H7 (cell line): ENCODE measurements at regions not wholly inside any gene's neighbourhood (a gene's known extent, or its start where the extent isn't known, plus 50 kb on each side); places are given as distances from the start of the nearest gene placed in this dataset.
"Not testable (repeated sequence)": the region's sequence is repeated elsewhere in the genome, so short reads cannot be mapped to it uniquely, and the experiment has no call there.

Experiments used
- DNase-seq: peaks from one replicate; pipeline ENCODE4 v3.0.0; 2012
- H3K27me3 ChIP-seq: 2 replicates; pipeline ENCODE4 v1.6.0; 2011; ENCODE audit warnings: mild to moderate bottlenecking, low read length; ENCODE audit not compliant: control insufficient read depth, insufficient read depth
- H3K36me3 ChIP-seq: replicated peaks from 2 replicates; pipeline ENCODE4 v1.5.1; 2011; ENCODE audit warnings: low read length; ENCODE audit not compliant: control insufficient read depth, insufficient read depth
- H3K4me3 ChIP-seq: 2 replicates; pipeline ENCODE4 v1.5.1; 2011; ENCODE audit warnings: low read depth, mild to moderate bottlenecking, control low read depth, low read length, moderate library complexity; ENCODE audit not compliant: insufficient read depth

DNA sequence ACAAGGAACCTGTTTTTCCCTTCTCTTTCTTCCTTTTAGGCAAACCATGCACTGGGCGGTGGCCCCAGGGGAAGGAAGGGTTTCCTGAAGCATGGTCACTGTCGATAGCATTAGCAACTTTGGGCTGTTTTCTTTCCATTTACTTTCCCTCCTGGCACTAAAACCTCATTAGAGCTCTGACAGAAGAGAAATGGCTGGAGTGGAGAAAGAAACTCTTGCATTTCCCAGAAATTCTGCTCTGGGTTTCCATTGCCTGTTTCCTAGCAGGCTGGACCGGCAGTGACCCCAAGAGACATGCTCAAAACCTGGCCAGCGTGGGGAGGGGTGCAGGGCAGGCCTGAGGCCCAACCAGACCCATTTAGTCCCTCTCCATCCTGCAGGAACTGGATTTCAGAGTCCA lies 230.7 kb upstream of the CCL2 start:
- Histone ChIP-seq H3K27me3 (no peaks in the 10 kb centered on the region), H3K36me3 (no peaks in the 10 kb centered on the region), H3K4me3 (no peak overlapping the region)
- DNase-seq: no peak

- Histone ChIP-seq H3K36me3 (no peaks in the 10 kb centered on the region), H3K4me3 (no peak overlapping the region), H3K27me3 (no peaks in the 10 kb centered on the region)
- peak; percentile 16 for DNase-seq
Measured at GRCh38 chr17:34024806-34025551, 230.1 kb upstream of the CCL2 start.

DNA sequence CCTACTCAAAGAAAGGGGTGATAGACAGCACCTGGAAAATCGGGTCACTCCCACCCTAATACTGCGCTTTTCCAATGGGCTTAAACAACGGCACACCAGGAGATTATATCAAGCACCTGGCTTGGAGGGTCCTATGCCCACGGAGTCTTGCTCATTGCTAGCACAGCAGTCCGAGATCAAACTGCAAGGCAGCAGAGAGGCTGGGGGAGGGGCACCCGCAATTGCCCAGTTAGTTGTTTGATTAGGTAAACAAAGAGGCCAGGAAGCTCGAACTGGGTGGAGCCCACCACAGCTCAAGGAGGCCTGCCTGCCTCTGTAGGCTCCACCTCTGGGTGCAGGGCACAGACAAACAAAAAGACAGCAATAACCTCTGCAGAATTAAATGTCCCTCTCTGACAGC lies 224.5 kb upstream of the CCL2 start:
- not testable (repeated sequence) for H3K4me3 ChIP-seq, DNase-seq, H3K36me3 ChIP-seq, H3K27me3 ChIP-seq

- H3K27me3 ChIP-seq, H3K36me3 ChIP-seq, DNase-seq, H3K4me3 ChIP-seq: not testable (repeated sequence)
Measured at GRCh38 chr17:34032305-34032704, 222.8 kb upstream of the CCL2 start.

GRCh38 chr17:34038786-34039185 lies 216.3 kb upstream of the CCL2 start:
- H3K27me3 ChIP-seq, H3K4me3 ChIP-seq, DNase-seq, H3K36me3 ChIP-seq: not testable (repeated sequence)

- not testable (repeated sequence) for H3K4me3 ChIP-seq, H3K27me3 ChIP-seq, H3K36me3 ChIP-seq, DNase-seq
Measured at GRCh38 chr17:34039213-34039612, 215.9 kb upstream of the CCL2 start.

DNA sequence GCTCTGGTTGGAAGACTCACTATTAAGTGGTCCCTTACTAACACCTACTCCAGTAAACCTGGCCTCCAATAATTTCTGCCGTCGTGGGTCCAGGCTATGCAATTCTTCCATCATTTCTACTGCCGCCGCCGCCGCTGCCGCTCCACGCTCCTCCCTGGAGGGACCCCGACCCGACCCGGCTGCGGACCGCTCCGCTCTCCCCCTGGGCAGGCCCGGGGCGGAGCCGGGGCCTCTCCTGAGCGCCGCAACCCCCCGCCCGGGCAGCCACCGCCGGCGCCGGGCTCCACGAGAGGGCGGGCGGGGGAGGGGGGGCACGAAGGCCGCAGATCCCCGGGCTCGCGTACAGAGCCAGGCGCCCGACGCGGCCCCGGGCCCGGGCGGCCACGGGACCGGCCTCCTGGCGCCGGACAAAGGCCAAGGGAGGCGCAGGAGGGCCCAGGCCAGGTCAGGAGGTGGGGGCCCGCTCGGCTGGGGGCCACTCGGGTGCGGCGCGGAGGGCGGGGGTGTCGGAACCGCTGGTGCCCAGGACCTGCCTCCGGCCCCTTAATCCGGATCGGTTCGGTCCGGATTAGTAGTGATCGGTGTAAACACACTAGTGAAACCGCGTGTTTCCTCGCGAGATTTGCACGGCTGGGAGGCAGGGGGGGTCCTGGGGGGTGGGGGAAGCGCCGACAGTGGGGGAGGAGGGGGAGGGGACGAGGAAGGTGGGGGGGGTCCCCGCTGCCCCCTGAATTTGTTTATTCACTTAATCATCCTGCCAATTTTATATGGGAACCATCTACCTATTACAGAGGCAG lies 215.1 kb upstream of the CCL2 start:
- DNase-seq: peak; percentile 44

GRCh38 chr17:34045990-34046389 lies 209.1 kb upstream of the CCL2 start:
- H3K4me3 ChIP-seq: no peak overlapping the region
- H3K36me3 ChIP-seq: no peaks in the 10 kb centered on the region
- H3K27me3 ChIP-seq: no peaks in the 10 kb centered on the region
- no peak for DNase-seq

More for the DNA sequence above, 215.1 kb upstream of the CCL2 start:
- H3K36me3 ChIP-seq, H3K27me3 ChIP-seq, H3K4me3 ChIP-seq: not testable (repeated sequence)

DNA sequence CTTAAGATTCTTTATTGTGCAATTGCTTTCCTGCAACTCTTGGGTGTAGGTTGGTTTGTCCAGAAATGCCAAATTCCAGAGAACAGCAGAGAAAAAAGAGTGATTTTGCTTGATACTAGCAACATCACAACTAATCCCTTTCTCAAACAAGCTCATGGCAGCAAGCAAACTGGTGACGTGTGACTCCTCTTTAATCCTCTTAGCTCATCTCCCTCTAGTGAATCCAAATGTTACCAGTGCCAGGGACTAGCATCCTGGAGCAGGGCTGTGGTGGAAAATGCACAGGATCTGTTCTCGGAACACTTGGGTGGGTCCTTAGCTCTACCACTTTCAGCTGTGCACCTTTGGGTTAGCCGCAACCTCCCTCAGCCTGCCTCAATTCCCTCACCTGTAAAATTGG lies 204.0 kb upstream of the CCL2 start:
- Histone ChIP-seq H3K36me3 (no peaks in the 10 kb centered on the region), H3K4me3 (no peak overlapping the region), H3K27me3 (no peaks in the 10 kb centered on the region)
- no peak for DNase-seq

GRCh38 chr17:34054495-34054894 lies 200.6 kb upstream of the CCL2 start:
- Histone ChIP-seq H3K27me3 (no peaks in the 10 kb centered on the region), H3K4me3 (no peak overlapping the region), H3K36me3 (no peaks in the 10 kb centered on the region)
- DNase-seq: no peak

- no peaks in the 10 kb centered on the region for H3K36me3 ChIP-seq
- H3K27me3 ChIP-seq: no peaks in the 10 kb centered on the region
- no peak overlapping the region for H3K4me3 ChIP-seq
- no peak for DNase-seq
Measured at GRCh38 chr17:34055606-34056005, 199.5 kb upstream of the CCL2 start.

DNA sequence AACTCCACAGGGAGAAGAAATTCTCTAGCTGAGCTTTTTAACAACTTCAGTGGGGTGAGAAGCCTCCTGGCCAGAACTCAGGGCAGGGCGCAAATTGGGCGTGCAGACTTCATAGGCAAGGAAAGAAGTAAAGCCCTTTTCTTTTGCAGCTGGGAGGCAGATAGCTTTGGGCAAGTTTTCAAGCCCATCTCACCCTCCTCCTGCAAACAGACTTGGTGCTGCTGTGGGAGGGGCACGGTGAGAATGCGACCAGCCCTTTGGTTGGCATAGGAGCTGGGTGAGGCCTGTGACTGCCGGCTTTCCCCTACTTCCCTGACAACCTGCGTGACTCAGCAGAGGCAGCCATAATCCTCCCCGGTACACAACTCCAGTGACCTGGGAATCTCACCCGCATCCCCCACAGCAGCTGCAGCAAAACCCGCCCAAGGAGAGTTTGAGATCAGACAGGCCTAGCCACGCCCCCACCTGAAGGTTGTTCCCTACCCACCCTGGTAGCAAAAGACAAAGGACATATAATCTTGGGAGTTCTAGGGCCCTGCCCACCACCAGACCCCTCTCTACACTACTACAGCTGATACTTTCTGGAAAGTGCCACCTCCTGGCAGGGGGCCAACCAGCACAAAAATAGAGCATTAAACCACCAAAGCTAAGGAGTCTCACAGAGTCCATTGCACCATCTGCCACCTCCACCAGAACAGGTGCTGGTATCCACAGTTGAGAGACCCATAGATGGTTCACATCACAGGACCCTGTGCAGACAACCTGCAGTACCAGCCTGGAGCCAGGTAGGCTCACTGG lies 195.5 kb upstream of the CCL2 start:
- H3K36me3 ChIP-seq: no peaks in the 10 kb centered on the region
- DNase-seq: no peak
- H3K27me3 ChIP-seq: no peaks in the 10 kb centered on the region
- H3K4me3 ChIP-seq: no peak overlapping the region

DNA sequence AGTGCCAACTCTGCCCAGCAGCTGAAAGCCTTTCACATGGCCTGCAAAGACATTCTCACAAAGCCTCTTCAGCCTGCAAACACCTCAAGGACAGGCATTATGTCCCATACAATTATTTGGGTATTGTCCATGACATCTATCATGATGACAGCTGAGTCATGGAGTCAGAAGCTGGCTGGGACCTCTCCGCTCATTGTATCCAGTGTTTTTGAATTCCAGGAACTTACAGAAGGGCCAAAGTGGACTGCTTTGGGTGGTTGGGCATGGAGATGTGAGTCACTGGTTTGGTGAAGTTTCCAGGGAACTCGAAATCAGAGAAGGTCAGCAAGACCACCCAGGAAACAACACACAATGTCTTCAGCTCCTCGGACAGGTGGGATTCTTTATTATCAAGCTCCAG lies 188.6 kb upstream of the CCL2 start:
- Histone ChIP-seq H3K27me3 (no peaks in the 10 kb centered on the region), H3K36me3 (no peaks in the 10 kb centered on the region), H3K4me3 (no peak overlapping the region)
- DNase-seq: no peak

DNA sequence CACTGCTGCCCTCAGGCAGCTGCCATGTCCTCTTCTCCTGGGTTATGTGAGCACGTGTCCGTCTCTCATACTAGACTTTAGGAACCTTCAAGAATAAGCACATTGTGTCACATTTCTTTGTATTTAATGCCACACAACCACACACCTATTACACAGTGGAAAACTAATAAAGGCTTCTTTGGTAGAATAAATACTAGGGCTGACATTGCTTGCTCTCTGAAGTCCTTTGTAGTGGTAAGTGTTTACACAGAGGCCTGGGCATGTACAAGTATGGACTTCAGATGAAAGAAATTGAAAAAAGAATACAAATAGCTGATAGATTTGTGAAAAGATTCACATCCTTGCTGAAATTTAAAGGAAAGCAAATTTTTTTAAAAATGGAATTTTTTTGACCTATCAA lies 188.1 kb upstream of the CCL2 start:
- no peak for DNase-seq
- no peak overlapping the region for H3K4me3 ChIP-seq
- H3K27me3 ChIP-seq: no peaks in the 10 kb centered on the region
- H3K36me3 ChIP-seq: no peaks in the 10 kb centered on the region

DNA sequence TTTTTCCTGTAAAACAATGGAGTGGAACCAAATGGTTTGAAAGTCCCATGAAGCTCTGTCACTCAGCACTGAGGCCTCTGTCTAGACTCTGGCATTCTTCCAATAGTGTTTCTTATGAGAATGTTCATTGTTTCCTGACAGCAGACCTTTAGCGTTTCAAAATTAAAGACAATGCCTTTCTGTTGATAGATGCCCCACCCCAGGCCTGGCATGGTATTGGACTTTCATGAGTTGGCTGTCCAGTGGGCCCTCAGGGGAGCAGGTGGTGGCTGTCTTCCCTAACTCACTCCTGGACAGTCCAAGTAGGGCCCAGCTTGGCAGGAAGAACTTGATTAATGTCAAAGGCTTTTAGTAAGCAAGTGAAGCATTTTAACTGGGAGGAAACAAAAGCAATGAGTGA lies 186.5 kb upstream of the CCL2 start:
- no peak for DNase-seq
- no peaks in the 10 kb centered on the region for H3K36me3 ChIP-seq
- H3K4me3 ChIP-seq: no peak overlapping the region

More for the DNA sequence above, 186.5 kb upstream of the CCL2 start:
- no peaks in the 10 kb centered on the region for H3K27me3 ChIP-seq
